Esophagus muscularis mucosa (tissue), 4 donors: ENCODE measurements at regions not wholly inside any gene's neighbourhood (a gene's known extent, or its start where the extent isn't known, plus 50 kb on each side); places are given as distances from the start of the nearest gene placed in this dataset.

Experiments used
- DNase-seq: peaks from one replicate; pipeline ENCODE4 v3.0.0-alpha.2; 2017; ENCODE audit errors: extremely low spot score
- H3K27ac ChIP-seq, 4 donors: fragments of 200-600 bp; sonication (generic); replicated peaks in 1 of 4; 1 replicate in 3 of 4; 2 replicates in 1 of 4; pipeline ENCODE4 v1.5.1; 2016 to 2019; ENCODE audit warnings: mild to moderate bottlenecking in 1 of 4
- H3K27me3 ChIP-seq, 4 donors: fragments of 200-600 bp; sonication (generic); one replicate each; pipeline versions ENCODE4 v1.5.1 to v1.6.0; 2016 to 2019
- H3K36me3 ChIP-seq, 4 donors: fragments of 200-600 bp; sonication (generic); one replicate each; pipeline ENCODE4 v1.5.1; 2016 to 2019
- H3K4me1 ChIP-seq, 4 donors: fragments of 200-600 bp; sonication (generic); one replicate each; pipeline ENCODE4 v1.5.1; 2016 to 2019
- H3K4me3 ChIP-seq, 4 donors: fragments of 200-600 bp; sonication (generic); 1 replicate in 2 of 4; 2 replicates in 2 of 4; pipeline ENCODE4 v1.5.1; 2016 to 2019; ENCODE audit warnings: mild to moderate bottlenecking in 4 of 4, moderate library complexity in 1 of 4
- H3K9me3 ChIP-seq, 4 donors: fragments of 200-600 bp; sonication (generic); 1 replicate in 3 of 4; 2 replicates in 1 of 4; pipeline ENCODE4 v1.5.1; 2016 to 2019
- EP300 ChIP-seq: sonication (generic); formaldehyde crosslinking; IDR thresholded peaks from one replicate; pipeline ENCODE4 v1.6.1; 2017; ENCODE audit warnings: antibody characterized with exemption
- POLR2A ChIP-seq: fragments of 450-650 bp; IDR thresholded peaks from one replicate; pipeline ENCODE4 v1.6.1; 2017; ENCODE audit warnings: antibody characterized with exemption, moderate library complexity, mild to moderate bottlenecking, low read depth
- POLR2AphosphoS5 ChIP-seq, 2 donors: sonication (generic); formaldehyde crosslinking; IDR thresholded peaks; one replicate each; pipeline ENCODE4 v1.6.1; 2017; ENCODE audit warnings: antibody characterized with exemption in 2 of 2
- WGBS: methylation state at CpG from one replicate; pipeline ENCODE4 v1.1.5; 2018; 5-methylcytosine and 5-hydroxymethylcytosine counted together
- intact Hi-C: fragments of 100-400 bp; cut with DNase I; formaldehyde crosslinking; loops from one replicate; pipeline ENCODE4 v1.15.1; 2023
- TF ChIP-seq, protein P1 (sequence below), 3 experiments: fragments of 200-600 bp in 2 of 3; fragments of 450-650 bp in 1 of 3; sonication (generic) in 2 of 3; IDR thresholded peaks; one replicate each; pipeline ENCODE4 v1.5.1; 2017 to 2019; ENCODE audit warnings: antibody characterized with exemption in 3 of 3, mild to moderate bottlenecking in 2 of 3, moderate library complexity in 1 of 3

- TF ChIP-seq, protein P1, sequence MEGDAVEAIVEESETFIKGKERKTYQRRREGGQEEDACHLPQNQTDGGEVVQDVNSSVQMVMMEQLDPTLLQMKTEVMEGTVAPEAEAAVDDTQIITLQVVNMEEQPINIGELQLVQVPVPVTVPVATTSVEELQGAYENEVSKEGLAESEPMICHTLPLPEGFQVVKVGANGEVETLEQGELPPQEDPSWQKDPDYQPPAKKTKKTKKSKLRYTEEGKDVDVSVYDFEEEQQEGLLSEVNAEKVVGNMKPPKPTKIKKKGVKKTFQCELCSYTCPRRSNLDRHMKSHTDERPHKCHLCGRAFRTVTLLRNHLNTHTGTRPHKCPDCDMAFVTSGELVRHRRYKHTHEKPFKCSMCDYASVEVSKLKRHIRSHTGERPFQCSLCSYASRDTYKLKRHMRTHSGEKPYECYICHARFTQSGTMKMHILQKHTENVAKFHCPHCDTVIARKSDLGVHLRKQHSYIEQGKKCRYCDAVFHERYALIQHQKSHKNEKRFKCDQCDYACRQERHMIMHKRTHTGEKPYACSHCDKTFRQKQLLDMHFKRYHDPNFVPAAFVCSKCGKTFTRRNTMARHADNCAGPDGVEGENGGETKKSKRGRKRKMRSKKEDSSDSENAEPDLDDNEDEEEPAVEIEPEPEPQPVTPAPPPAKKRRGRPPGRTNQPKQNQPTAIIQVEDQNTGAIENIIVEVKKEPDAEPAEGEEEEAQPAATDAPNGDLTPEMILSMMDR (IDR thresholded peaks at IDR 0.05) = no peak
- TF ChIP-seq POLR2A = no peak
- TF ChIP-seq POLR2AphosphoS5 (IDR thresholded peaks at IDR 0.05) = no peak
- no peak for TF ChIP-seq EP300
- Histone ChIP-seq H3K4me1 (no peaks in the 10 kb centered on the region), H3K36me3 (no peaks in the 10 kb centered on the region), H3K9me3 (no peaks in the 10 kb centered on the region), H3K4me3 (no peak overlapping the region), H3K27ac (no peak overlapping the region), H3K27me3 (no peaks in the 10 kb centered on the region)
- intact Hi-C loops = no loop called here
- no peak for DNase-seq
- WGBS = 79% methylated on average over 5 of the region's 5 CpGs
Observed at GRCh38 chr11:82577246-82577645, 156.4 kb downstream of the FAM181B start.

DNA sequence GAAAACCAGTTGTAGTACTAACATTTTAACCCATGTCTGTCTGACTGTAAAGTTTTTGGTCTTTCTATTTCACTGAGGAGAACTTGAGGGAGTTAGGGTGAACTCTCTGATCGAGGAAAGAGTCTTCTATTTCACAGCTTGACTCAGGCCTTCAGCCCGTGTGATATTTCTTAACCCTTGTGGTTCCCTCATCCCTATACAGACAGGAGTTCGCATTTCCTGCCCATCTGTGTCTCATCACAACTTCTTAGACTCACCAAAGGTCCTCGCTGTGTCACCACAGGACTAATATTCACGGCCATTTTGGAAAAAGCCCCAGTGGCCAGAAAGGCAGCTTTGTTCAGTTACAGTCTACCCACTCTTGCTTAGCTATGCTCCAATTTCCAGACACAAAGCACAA lies 172.8 kb downstream of the FAM181B start:
- no peak overlapping the region for H3K27ac ChIP-seq
- no peak for DNase-seq
- intact Hi-C loops = no loop called here
- no peaks in the 10 kb centered on the region for H3K4me1 ChIP-seq
- no peak overlapping the region for H3K4me3 ChIP-seq
- H3K9me3 ChIP-seq = no peaks in the 10 kb centered on the region
- no peaks in the 10 kb centered on the region for H3K27me3 ChIP-seq
- TF ChIP-seq EP300 (no peak), POLR2A (no peak), POLR2AphosphoS5 (IDR thresholded peaks at IDR 0.05) (no peak)
- TF ChIP-seq, protein P1 (IDR thresholded peaks at IDR 0.05) = no peak
- no peaks in the 10 kb centered on the region for H3K36me3 ChIP-seq
- 56% methylated on average over 5 of the region's 5 CpGs for WGBS

GRCh38 chr11:82559609-82560008 lies 174.1 kb downstream of the FAM181B start:
- Histone ChIP-seq H3K36me3 (no peaks in the 10 kb centered on the region), H3K27ac (no peak overlapping the region), H3K27me3 (no peaks in the 10 kb centered on the region), H3K4me1 (no peaks in the 10 kb centered on the region), H3K4me3 (no peak overlapping the region), H3K9me3 (no peaks in the 10 kb centered on the region)
- TF ChIP-seq, protein P1 (IDR thresholded peaks at IDR 0.05) = no peak
- TF ChIP-seq EP300 = no peak
- 76% methylated on average over 2 of the region's 2 CpGs for WGBS
- intact Hi-C loops = no loop called here
- no peak for DNase-seq

GRCh38 chr11:82557274-82557673 lies 176.4 kb downstream of the FAM181B start:
- WGBS = 75% methylated on average over 4 of the region's 4 CpGs
- no peak overlapping the region for H3K4me3 ChIP-seq
- H3K27me3 ChIP-seq = no peaks in the 10 kb centered on the region
- H3K9me3 ChIP-seq = no peaks in the 10 kb centered on the region
- H3K4me1 ChIP-seq = no peaks in the 10 kb centered on the region
- no peaks in the 10 kb centered on the region for H3K36me3 ChIP-seq
- intact Hi-C loops = no loop called here
- TF ChIP-seq POLR2A (no peak), EP300 (no peak), POLR2AphosphoS5 (IDR thresholded peaks at IDR 0.05) (no peak)
- TF ChIP-seq, protein P1 (IDR thresholded peaks at IDR 0.05) = no peak
- H3K27ac ChIP-seq = no peak overlapping the region
- DNase-seq = no peak

DNA sequence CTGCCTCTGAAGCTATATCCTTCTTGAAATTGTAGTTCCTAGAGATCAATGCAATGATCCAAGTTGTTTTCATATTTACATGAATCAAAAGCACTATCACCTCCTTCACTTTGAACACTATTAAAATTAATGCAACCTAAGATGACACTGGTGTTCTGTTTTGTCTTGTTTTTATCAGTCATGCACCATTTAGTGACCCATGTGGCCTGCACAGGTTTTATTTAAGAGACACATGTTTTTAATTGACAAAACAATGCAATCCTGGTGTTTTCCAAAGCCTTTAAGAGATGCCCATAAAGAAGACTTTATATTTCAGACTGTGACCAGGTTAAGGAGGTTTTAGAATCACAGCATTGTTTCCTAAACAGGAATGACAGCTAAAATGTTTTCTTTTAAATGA lies 177.5 kb downstream of the FAM181B start:
- no peak for DNase-seq
- H3K36me3 ChIP-seq = no peaks in the 10 kb centered on the region
- H3K27ac ChIP-seq = no peak overlapping the region
- H3K27me3 ChIP-seq = no peaks in the 10 kb centered on the region
- H3K4me1 ChIP-seq = no peaks in the 10 kb centered on the region
- TF ChIP-seq, protein P1 (IDR thresholded peaks at IDR 0.05) = no peak
- TF ChIP-seq POLR2A = no peak
- no peak for TF ChIP-seq POLR2AphosphoS5 (IDR thresholded peaks at IDR 0.05)
- TF ChIP-seq EP300 = no peak
- H3K4me3 ChIP-seq = no peak overlapping the region
- no peaks in the 10 kb centered on the region for H3K9me3 ChIP-seq
- intact Hi-C loops = no loop called here
